ENCODE measurements at regions not wholly inside any gene's neighbourhood (a gene's known extent, or its start where the extent isn't known, plus 50 kb on each side); places are given as distances from the start of the nearest gene placed in this dataset.
A peak's percentile ranks its signal among the peaks of the same experiment; 100 is the strongest.

- H3K14ac ChIP-seq (ENCODE audit: insufficient read depth, low read length), result no peak overlapping the region
- Mint-ChIP-seq H3K4me3 (no peak overlapping the region), H3K27me3 (ENCODE audit: low read depth) (no peaks in the 10 kb centered on the region), H3K9me3 (no peaks in the 10 kb centered on the region), H3K27ac (peak overlapping the region in 1 of 3 experiments; percentile 45; a peak in 2 of 7 replicates), H3K36me3 (ENCODE audit: insufficient read depth in 1 of 3, low read depth in 3 of 3) (no peaks in the 10 kb centered on the region), H3K4me1 (peaks cover 19 to 22% of the 10 kb centered on the region in 2 experiments)
- H2BK120ac ChIP-seq (ENCODE audit: low read depth, low read length, poor library complexity, severe bottlenecking), result no peak overlapping the region
- H2BK5ac ChIP-seq (ENCODE audit: insufficient read length, low read length), result no peak overlapping the region
- H4K91ac ChIP-seq (ENCODE audit: insufficient read length, low read depth, low read length), result no peak overlapping the region
- no peak overlapping the region for H2AFZ ChIP-seq (ENCODE audit: low read length)
- no peak for DNase-seq
- no peak overlapping the region for H2BK15ac ChIP-seq (ENCODE audit: low read depth, low read length)
- H4K8ac ChIP-seq (replicated peaks; ENCODE audit: insufficient read length, low read depth, low read length), result no peak overlapping the region
- no peak overlapping the region for H4K5ac ChIP-seq (ENCODE audit: insufficient read length, low read depth, low read length)
- no peak overlapping the region for H3K23ac ChIP-seq (ENCODE audit: insufficient read length, low read depth, low read length)
- no peaks in the 10 kb centered on the region for H4K20me1 ChIP-seq (ENCODE audit: control insufficient read depth, insufficient read depth, insufficient read length)
- no peaks in the 10 kb centered on the region for H3K79me1 ChIP-seq (ENCODE audit: insufficient read depth, low read depth, low read length, poor library complexity, severe bottlenecking)
- no peak overlapping the region for H3K56ac ChIP-seq (ENCODE audit: insufficient read length, low read depth, low read length)
- H3K9ac ChIP-seq (ENCODE audit: extremely low read depth, insufficient read length, low read length), result no peak overlapping the region
- no peak overlapping the region for H2BK20ac ChIP-seq (ENCODE audit: low read depth, low read length, poor library complexity, severe bottlenecking)
- no peak overlapping the region for H3K4me2 ChIP-seq (ENCODE audit: insufficient read depth, insufficient read length, low read length)
- no peaks in the 10 kb centered on the region for H3K23me2 ChIP-seq (ENCODE audit: insufficient read length, low read depth, low read length, poor library complexity, severe bottlenecking)
- no peak for TF ChIP-seq CTCF (conservative IDR thresholded peaks at IDR 0.05)
- H2BK12ac ChIP-seq (ENCODE audit: insufficient read length, low read depth, low read length), result no peak overlapping the region
- H3K4me1 ChIP-seq (ENCODE audit: insufficient read depth, low read length), result no peaks in the 10 kb centered on the region; the same call in 1 of the 2 replicates
- no peaks in the 10 kb centered on the region for H3K27me3 ChIP-seq (ENCODE audit: insufficient read depth, low read length)
- H3K9me3 ChIP-seq (ENCODE audit: control insufficient read depth, low read depth, low read length), result no peaks in the 10 kb centered on the region
- H3K79me2 ChIP-seq (ENCODE audit: insufficient read depth, low read length), result no peaks in the 10 kb centered on the region
- WGBS (ENCODE audit: extremely low coverage, insufficient read length, low lambda C conversion rate), result no CpG with 5 or more reads among the region's 4 CpGs
- no peak overlapping the region for H3K4ac ChIP-seq (ENCODE audit: low read depth, low read length)
- H3K27ac ChIP-seq (ENCODE audit: insufficient read length, low read depth, low read length), result no peak overlapping the region
- no peak overlapping the region for H3K18ac ChIP-seq (ENCODE audit: insufficient read length, low read depth, low read length)
- H2AK5ac ChIP-seq (ENCODE audit: insufficient read length, low read length), result no peak overlapping the region
- no peak overlapping the region for H3T11ph ChIP-seq (ENCODE audit: low read length)
Observed at GRCh38 chr15:35705884-35706585, 160.1 kb upstream of the DPH6 start.

Data from H9 (cell line).